IMR-90 (cell line): ENCODE measurements at regions not wholly inside any gene's neighbourhood (a gene's known extent, or its start where the extent isn't known, plus 50 kb on each side); places are given as distances from the start of the nearest gene placed in this dataset.

Experiments
- ATAC-seq: fragments of 200-7000 bp; cut with Tn5 transposase; 2 replicates; pipeline ENCODE4 v1.9.1; 2020; ENCODE audit warnings: low read depth, mild to moderate bottlenecking, moderate library complexity
- BruUV-seq: library from RNA; stranded (reverse); fragments of 400-500 nt; replicated peaks from 2 replicates; lab custom pipeline; 2021; lab: Mats Ljungman, UMichigan
- CTCF ChIA-PET: fragments of 300-600 bp; formaldehyde crosslinking; extraction: SDS; loops from one replicate; lab custom pipeline; 2021; ENCODE audit warnings: antibody characterized with exemption; lab: Yijun Ruan, JAX
- POLR2A ChIA-PET: fragments of 300-600 bp; sonication (Branson Sonifier 250); formaldehyde crosslinking; loops from one replicate; lab custom pipeline; 2022; ENCODE audit warnings: antibody characterized with exemption; ENCODE audit not compliant: unreplicated experiment; lab: Charles Lee
- DNase-seq: peaks from one replicate; pipeline ENCODE4 v3.0.0; 2013
- H2AFZ ChIP-seq: replicated peaks from 2 replicates; pipeline ENCODE3; 2013; ENCODE audit warnings: low read length, mild to moderate bottlenecking; ENCODE audit not compliant: poor library complexity
- H2AK5ac ChIP-seq: 2 replicates; pipeline ENCODE4 v1.6.1; 2013; ENCODE audit warnings: low read depth, low read length, inconsistent platforms
- H2AK9ac ChIP-seq: replicated peaks from 2 replicates; pipeline ENCODE3; 2013; ENCODE audit warnings: mild to moderate bottlenecking, low read depth, low read length, moderate library complexity; ENCODE audit not compliant: poor library complexity
- H2BK120ac ChIP-seq: 2 replicates; pipeline ENCODE4 v1.6.1; 2013; ENCODE audit warnings: low read depth, low read length, inconsistent platforms
- H2BK15ac ChIP-seq: 3 replicates; pipeline ENCODE4 v1.6.1; 2013; ENCODE audit warnings: low read depth, low read length, inconsistent platforms
- H2BK20ac ChIP-seq: 2 replicates; pipeline ENCODE4 v1.6.1; 2013; ENCODE audit warnings: low read depth, mild to moderate bottlenecking, inconsistent platforms, low read length, moderate library complexity
- H2BK5ac ChIP-seq: 2 replicates; pipeline ENCODE4 v1.6.1; 2013; ENCODE audit warnings: mild to moderate bottlenecking, low read depth, low read length, inconsistent platforms; ENCODE audit not compliant: poor library complexity, severe bottlenecking
- H3K14ac ChIP-seq: replicated peaks from 2 replicates; pipeline ENCODE4 v1.6.1; 2013; ENCODE audit warnings: low read depth, low read length, inconsistent platforms
- H3K18ac ChIP-seq: 2 replicates; pipeline ENCODE4 v1.6.1; 2013; ENCODE audit warnings: low read depth, low read length, control low read depth
- H3K23ac ChIP-seq: 2 replicates; pipeline ENCODE4 v1.6.1; 2013; ENCODE audit warnings: low read depth, low read length, inconsistent platforms
- H3K27ac ChIP-seq: 2 replicates; pipeline ENCODE4 v1.5.1; 2013; ENCODE audit warnings: mild to moderate bottlenecking, control low read depth, low read length; ENCODE audit not compliant: insufficient read depth
- H3K27me3 ChIP-seq: 2 replicates; pipeline ENCODE4 v1.6.1; 2013; ENCODE audit warnings: low read length; ENCODE audit not compliant: control insufficient read depth, insufficient read depth
- H3K36me3 ChIP-seq: 2 replicates; pipeline ENCODE4 v1.6.1; 2013; ENCODE audit warnings: low read length, mixed read lengths; ENCODE audit not compliant: control insufficient read depth, insufficient read depth
- H3K4ac ChIP-seq: 2 replicates; pipeline ENCODE4 v1.6.1; 2013; ENCODE audit warnings: low read depth, low read length, inconsistent platforms
- H3K4me1 ChIP-seq: 2 replicates; pipeline ENCODE4 v1.6.1; 2013; ENCODE audit warnings: low read length, mixed read lengths; ENCODE audit not compliant: control insufficient read depth, insufficient read depth
- H3K4me2 ChIP-seq: 2 replicates; pipeline ENCODE4 v1.6.1; 2013; ENCODE audit warnings: low read depth, mild to moderate bottlenecking, control low read depth, low read length, moderate library complexity
- H3K4me3 ChIP-seq: 2 replicates; pipeline ENCODE4 v1.5.1; 2013; ENCODE audit warnings: low read depth, mild to moderate bottlenecking, control low read depth, low read length, moderate library complexity; ENCODE audit not compliant: insufficient read depth
- H3K56ac ChIP-seq: 2 replicates; pipeline ENCODE4 v1.6.1; 2013; ENCODE audit warnings: low read length, inconsistent platforms; ENCODE audit not compliant: insufficient read depth; ENCODE audit errors: extremely low read depth
- H3K79me1 ChIP-seq, 2 experiments: 2 replicates each; pipeline ENCODE4 v1.6.1; 2013; ENCODE audit warnings: low read length in 2 of 2, inconsistent platforms in 1 of 2, low read depth in 1 of 2
- H3K9ac ChIP-seq: 2 replicates; pipeline ENCODE4 v1.6.1; 2013; ENCODE audit warnings: low read depth, low read length, control low read depth
- H3K9me1 ChIP-seq: 2 replicates; pipeline ENCODE4 v1.6.1; 2013; ENCODE audit warnings: low read length, inconsistent platforms; ENCODE audit not compliant: insufficient read depth
- H3K9me3 ChIP-seq: 2 replicates; pipeline ENCODE4 v1.6.1; 2013; ENCODE audit warnings: low read length; ENCODE audit not compliant: control insufficient read depth, insufficient read depth
- H4K20me1 ChIP-seq: 2 replicates; pipeline ENCODE4 v1.6.1; 2013; ENCODE audit warnings: low read length, inconsistent platforms; ENCODE audit not compliant: insufficient read depth
- H4K5ac ChIP-seq: 2 replicates; pipeline ENCODE4 v1.6.1; 2013; ENCODE audit warnings: mild to moderate bottlenecking, low read depth, low read length, control low read depth
- H4K8ac ChIP-seq, 2 experiments: 2 replicates each; pipeline ENCODE4 v1.6.1; 2013; ENCODE audit warnings: low read depth in 2 of 2, low read length in 2 of 2, control low read depth in 1 of 2, inconsistent platforms in 1 of 2
- H4K91ac ChIP-seq: 2 replicates; pipeline ENCODE4 v1.6.1; 2013; ENCODE audit warnings: low read depth, low read length, inconsistent platforms; ENCODE audit not compliant: insufficient read depth
- BHLHE40 ChIP-seq: fragments of 150-350 bp; IDR thresholded peaks from 2 replicates; pipeline ENCODE4 v1.6.1; 2016; ENCODE audit warnings: mild to moderate bottlenecking, low read depth, low read length
- CEBPB ChIP-seq: IDR thresholded peaks from 2 replicates; pipeline ENCODE4 v1.6.1; 2012; ENCODE audit warnings: low read depth, low read length, improper control_type of control experiment
- CHD1 ChIP-seq: IDR thresholded peaks from 2 replicates; pipeline ENCODE4 v1.6.1; 2012; ENCODE audit warnings: low read depth, low read length, improper control_type of control experiment
- ELK1 ChIP-seq: fragments of 150-350 bp; IDR thresholded peaks from 2 replicates; pipeline ENCODE4 v1.6.1; 2016; ENCODE audit warnings: low read depth, mild to moderate bottlenecking, low read length, moderate library complexity, borderline replicate concordance
- FOS ChIP-seq: fragments of 150-350 bp; IDR thresholded peaks from 2 replicates; pipeline ENCODE4 v1.6.1; 2016; ENCODE audit warnings: low read depth, low read length
- MAFK ChIP-seq: IDR thresholded peaks from 2 replicates; pipeline ENCODE4 v1.6.1; 2012; ENCODE audit warnings: low read depth, low read length, improper control_type of control experiment
- MXI1 ChIP-seq: IDR thresholded peaks from 2 replicates; pipeline ENCODE4 v1.6.1; 2012; ENCODE audit warnings: low read depth, mild to moderate bottlenecking, low read length, moderate library complexity, borderline replicate concordance
- NFE2L2 ChIP-seq: fragments of 150-350 bp; IDR thresholded peaks from 2 replicates; pipeline ENCODE4 v1.6.1; 2016; ENCODE audit warnings: low read depth, mild to moderate bottlenecking, low read length
- RAD21 ChIP-seq: IDR thresholded peaks from 2 replicates; pipeline ENCODE4 v1.6.1; 2012; ENCODE audit warnings: low read length, improper control_type of control experiment
- RCOR1 ChIP-seq: IDR thresholded peaks from 2 replicates; pipeline ENCODE4 v1.6.1; 2012; ENCODE audit warnings: mild to moderate bottlenecking, low read length, improper control_type of control experiment; ENCODE audit not compliant: insufficient replicate concordance
- RFX5 ChIP-seq: IDR thresholded peaks from 2 replicates; pipeline ENCODE4 v1.8.0; 2012; ENCODE audit warnings: low read depth, mild to moderate bottlenecking, low read length, moderate library complexity
- SMC3 ChIP-seq: fragments of 150-350 bp; IDR thresholded peaks from 2 replicates; pipeline ENCODE4 v1.6.1; 2016; ENCODE audit warnings: low read depth, mild to moderate bottlenecking, antibody characterized with exemption, low read length, moderate library complexity
- WGBS, 2 experiments: methylation state at CpG; one replicate each; pipeline versions ENCODE4 v1.1.5 to v1.1.7; 2013; ENCODE audit warnings: missing lambda C conversion rate in 2 of 2; ENCODE audit not compliant: insufficient read length in 1 of 2; ENCODE audit errors: extremely low coverage in 2 of 2; 5-methylcytosine and 5-hydroxymethylcytosine counted together
- dilution Hi-C: fragments of 300-500 bp; cut with HindIII; formaldehyde crosslinking; loops from one replicate; pipeline ENCODE4 v1.14.3; 2018; ENCODE audit warnings: low sequenced_read_pairs; ENCODE audit not compliant: unreplicated experiment
- in situ Hi-C: fragments of 300-500 bp; cut with MboI; formaldehyde crosslinking; loops from 3 replicates; pipeline ENCODE4 v1.14.3; 2019; ENCODE audit warnings: low sequenced_read_pairs, inconsistent platforms, mixed read lengths
- intact Hi-C: fragments of 100-400 bp; cut with micrococcal nuclease; formaldehyde crosslinking; loops from 2 replicates; pipeline ENCODE4 v1.10.0; 2022
- TF ChIP-seq, protein P1 (sequence below): conservative IDR thresholded peaks from 2 replicates; pipeline ENCODE4 v1.5.1; 2012; ENCODE audit warnings: mild to moderate bottlenecking, low read depth, low read length, improper control_type of control experiment

- no peak overlapping the region for H3K14ac ChIP-seq
- peaks cover 5% of the 10 kb centered on the region for H3K9me3 ChIP-seq
- no peak overlapping the region for H3K9ac ChIP-seq
- no peak overlapping the region for H2AK9ac ChIP-seq
- H3K79me1 ChIP-seq: no peaks in the 10 kb centered on the region
- H3K4me2 ChIP-seq: no peak overlapping the region
- H3K36me3 ChIP-seq: no peaks in the 10 kb centered on the region
- ChIA-PET POLR2A (no interaction called here), CTCF (interaction anchor here (0.9 kb wide), 1 partner anchor 24 kb away, joined by 3 read pairs; no protein-coding TSS in a partner anchor)
- ATAC-seq (peak; percentile 59), DNase-seq (peak; percentile 23)
- no peaks in the 10 kb centered on the region for H3K27me3 ChIP-seq
- H4K20me1 ChIP-seq: no peaks in the 10 kb centered on the region
- H3K23ac ChIP-seq: no peak overlapping the region
- no peak overlapping the region for H3K4ac ChIP-seq
- no peak overlapping the region for H2BK20ac ChIP-seq
- WGBS, 2 experiments: no CpG with 5 or more reads among the region's 1 CpG
- H4K5ac ChIP-seq: no peak overlapping the region
- H4K8ac ChIP-seq: no peak overlapping the region
- TF ChIP-seq MAFK (no peak), SMC3 (no peak), NFE2L2 (no peak), RAD21 (no peak), CEBPB (no peak), RFX5 (no peak), FOS (no peak), MXI1 (no peak), CHD1 (no peak), RCOR1 (no peak), BHLHE40 (no peak), ELK1 (no peak)
- TF ChIP-seq, protein P1, sequence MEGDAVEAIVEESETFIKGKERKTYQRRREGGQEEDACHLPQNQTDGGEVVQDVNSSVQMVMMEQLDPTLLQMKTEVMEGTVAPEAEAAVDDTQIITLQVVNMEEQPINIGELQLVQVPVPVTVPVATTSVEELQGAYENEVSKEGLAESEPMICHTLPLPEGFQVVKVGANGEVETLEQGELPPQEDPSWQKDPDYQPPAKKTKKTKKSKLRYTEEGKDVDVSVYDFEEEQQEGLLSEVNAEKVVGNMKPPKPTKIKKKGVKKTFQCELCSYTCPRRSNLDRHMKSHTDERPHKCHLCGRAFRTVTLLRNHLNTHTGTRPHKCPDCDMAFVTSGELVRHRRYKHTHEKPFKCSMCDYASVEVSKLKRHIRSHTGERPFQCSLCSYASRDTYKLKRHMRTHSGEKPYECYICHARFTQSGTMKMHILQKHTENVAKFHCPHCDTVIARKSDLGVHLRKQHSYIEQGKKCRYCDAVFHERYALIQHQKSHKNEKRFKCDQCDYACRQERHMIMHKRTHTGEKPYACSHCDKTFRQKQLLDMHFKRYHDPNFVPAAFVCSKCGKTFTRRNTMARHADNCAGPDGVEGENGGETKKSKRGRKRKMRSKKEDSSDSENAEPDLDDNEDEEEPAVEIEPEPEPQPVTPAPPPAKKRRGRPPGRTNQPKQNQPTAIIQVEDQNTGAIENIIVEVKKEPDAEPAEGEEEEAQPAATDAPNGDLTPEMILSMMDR: no peak
- no peak overlapping the region for H2BK120ac ChIP-seq
- dilution Hi-C loops: no loop called here
- H3K56ac ChIP-seq: no peak overlapping the region; the same call in 1 of the 2 replicates
- no peak overlapping the region for H2BK15ac ChIP-seq
- H3K18ac ChIP-seq: no peak overlapping the region
- H3K9me1 ChIP-seq: no peaks in the 10 kb centered on the region
- no peak overlapping the region for H4K91ac ChIP-seq
- no TSS peak for BruUV-seq
- intact Hi-C loops: no loop called here
- no peaks in the 10 kb centered on the region for H3K4me1 ChIP-seq
- in situ Hi-C loops: no loop called here
- no peak overlapping the region for H3K27ac ChIP-seq
- H2AFZ ChIP-seq: no peak overlapping the region
- peak overlapping the region; percentile 38 for H2BK5ac ChIP-seq
- no peak overlapping the region for H2AK5ac ChIP-seq
- H3K4me3 ChIP-seq: no peak overlapping the region
Measured at GRCh38 chr12:28908646-28909045, 240.4 kb upstream of the FAR2 start.
